MM.1S (cell line): ENCODE measurements at regions not wholly inside any gene's neighbourhood (a gene's known extent, or its start where the extent isn't known, plus 50 kb on each side); places are given as distances from the start of the nearest gene placed in this dataset.

Experiments
- DNase-seq: peaks from one replicate; pipeline ENCODE4 v3.0.0-alpha.2; 2015
- H2AFZ ChIP-seq: fragments of 300-600 bp; sonication (generic); 2 replicates; pipeline ENCODE4 v1.6.0; 2016; ENCODE audit warnings: antibody characterized with exemption, low read length
- H3F3A ChIP-seq: fragments of 300-600 bp; sonication (generic); 2 replicates; pipeline ENCODE4 v1.6.1; 2016; ENCODE audit warnings: mild to moderate bottlenecking, antibody characterized with exemption, low read length, moderate library complexity, mixed read lengths; ENCODE audit not compliant: insufficient read depth
- H3K27ac ChIP-seq: fragments of 300-600 bp; sonication (generic); 2 replicates; pipeline ENCODE4 v1.5.1; 2016; ENCODE audit warnings: mild to moderate bottlenecking, low read length
- H3K27me3 ChIP-seq: fragments of 300-600 bp; sonication (generic); replicated peaks from 2 replicates; pipeline ENCODE4 v1.6.0; 2016; ENCODE audit warnings: low read length; ENCODE audit not compliant: insufficient read depth
- H3K36me3 ChIP-seq: fragments of 300-600 bp; sonication (generic); replicated peaks from 2 replicates; pipeline ENCODE4 v1.6.1; 2016; ENCODE audit warnings: mild to moderate bottlenecking, low read length, mixed read lengths; ENCODE audit not compliant: insufficient read depth
- H3K4me1 ChIP-seq: fragments of 300-600 bp; sonication (generic); 2 replicates; pipeline ENCODE4 v1.6.1; 2016; ENCODE audit warnings: low read length, mixed read lengths
- H3K4me2 ChIP-seq: fragments of 300-600 bp; sonication (generic); 2 replicates; pipeline ENCODE4 v1.6.0; 2016; ENCODE audit warnings: low read depth, low read length
- H3K4me3 ChIP-seq: fragments of 300-600 bp; sonication (generic); 2 replicates; pipeline ENCODE4 v1.5.1; 2016; ENCODE audit warnings: low read length, mixed read lengths
- H3K79me2 ChIP-seq: fragments of 300-600 bp; sonication (generic); 2 replicates; pipeline ENCODE4 v1.6.1; 2016; ENCODE audit warnings: mixed run types, low read length, mixed read lengths
- H3K9ac ChIP-seq: fragments of 300-600 bp; sonication (generic); 2 replicates; pipeline ENCODE4 v1.6.1; 2016; ENCODE audit warnings: low read length, mixed read lengths
- H3K9me2 ChIP-seq: fragments of 300-600 bp; sonication (generic); replicated peaks from 2 replicates; pipeline ENCODE4 v1.6.1; 2016; ENCODE audit warnings: mild to moderate bottlenecking, low read length, mixed read lengths; ENCODE audit not compliant: insufficient read depth
- H3K9me3 ChIP-seq: fragments of 300-600 bp; sonication (generic); replicated peaks from 2 replicates; pipeline ENCODE4 v1.6.1; 2016; ENCODE audit warnings: mild to moderate bottlenecking, low read length, mixed read lengths; ENCODE audit not compliant: insufficient read depth
- H4K20me1 ChIP-seq: fragments of 300-600 bp; sonication (generic); 2 replicates; pipeline ENCODE4 v1.6.1; 2016; ENCODE audit warnings: mild to moderate bottlenecking, low read length, moderate library complexity, mixed read lengths; ENCODE audit not compliant: insufficient read depth
- EZH2 ChIP-seq: fragments of 300-600 bp; sonication (generic); optimal IDR thresholded peaks from 2 replicates; pipeline ENCODE3; 2017; ENCODE audit warnings: low read depth, mild to moderate bottlenecking, antibody characterized with exemption, low read length, mixed read lengths
- EZH2phosphoT487 ChIP-seq: fragments of 300-600 bp; sonication (generic); IDR thresholded peaks from 2 replicates; pipeline ENCODE4 v1.6.1; 2018; ENCODE audit warnings: antibody characterized with exemption, low read length
- TF ChIP-seq, protein P1 (sequence below): fragments of 300-600 bp; sonication (generic); IDR thresholded peaks from 2 replicates; pipeline ENCODE4 v1.5.1; 2016; ENCODE audit warnings: antibody characterized with exemption, low read length, mixed read lengths

DNA sequence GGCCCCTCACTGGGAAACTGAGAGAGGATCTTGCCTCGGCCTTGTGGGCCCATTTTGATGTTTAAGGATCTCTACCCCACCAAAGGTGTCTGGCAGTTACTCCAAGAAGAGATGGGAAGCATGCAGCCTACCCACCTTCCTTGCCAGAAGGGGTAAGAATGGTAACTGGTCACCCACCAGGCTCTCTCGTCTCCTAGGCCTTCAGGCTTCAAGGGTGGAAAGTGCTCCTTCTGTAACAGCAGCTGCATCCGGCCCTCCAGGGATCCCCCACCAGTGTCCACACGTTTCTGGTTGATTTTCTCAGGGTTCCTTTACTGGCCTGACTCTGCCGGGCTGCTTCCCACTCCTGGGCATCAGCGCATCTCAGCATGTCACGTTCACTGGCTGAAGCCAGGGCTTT lies 204.4 kb upstream of the IRX1 start:
- H3K4me2 ChIP-seq = no peak overlapping the region
- no peaks in the 10 kb centered on the region for H3F3A ChIP-seq
- no peak overlapping the region for H3K9ac ChIP-seq
- H3K27ac ChIP-seq = no peak overlapping the region
- no peaks in the 10 kb centered on the region for H3K9me2 ChIP-seq
- DNase-seq = no peak
- TF ChIP-seq, protein P1, sequence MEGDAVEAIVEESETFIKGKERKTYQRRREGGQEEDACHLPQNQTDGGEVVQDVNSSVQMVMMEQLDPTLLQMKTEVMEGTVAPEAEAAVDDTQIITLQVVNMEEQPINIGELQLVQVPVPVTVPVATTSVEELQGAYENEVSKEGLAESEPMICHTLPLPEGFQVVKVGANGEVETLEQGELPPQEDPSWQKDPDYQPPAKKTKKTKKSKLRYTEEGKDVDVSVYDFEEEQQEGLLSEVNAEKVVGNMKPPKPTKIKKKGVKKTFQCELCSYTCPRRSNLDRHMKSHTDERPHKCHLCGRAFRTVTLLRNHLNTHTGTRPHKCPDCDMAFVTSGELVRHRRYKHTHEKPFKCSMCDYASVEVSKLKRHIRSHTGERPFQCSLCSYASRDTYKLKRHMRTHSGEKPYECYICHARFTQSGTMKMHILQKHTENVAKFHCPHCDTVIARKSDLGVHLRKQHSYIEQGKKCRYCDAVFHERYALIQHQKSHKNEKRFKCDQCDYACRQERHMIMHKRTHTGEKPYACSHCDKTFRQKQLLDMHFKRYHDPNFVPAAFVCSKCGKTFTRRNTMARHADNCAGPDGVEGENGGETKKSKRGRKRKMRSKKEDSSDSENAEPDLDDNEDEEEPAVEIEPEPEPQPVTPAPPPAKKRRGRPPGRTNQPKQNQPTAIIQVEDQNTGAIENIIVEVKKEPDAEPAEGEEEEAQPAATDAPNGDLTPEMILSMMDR = no peak
- TF ChIP-seq EZH2 (no peak), EZH2phosphoT487 (no peak)
- no peaks in the 10 kb centered on the region for H3K79me2 ChIP-seq
- no peaks in the 10 kb centered on the region for H3K9me3 ChIP-seq
- H3K27me3 ChIP-seq = no peaks in the 10 kb centered on the region
- no peaks in the 10 kb centered on the region for H3K36me3 ChIP-seq
- H3K4me1 ChIP-seq = no peaks in the 10 kb centered on the region
- H2AFZ ChIP-seq = no peak overlapping the region
- H3K4me3 ChIP-seq = no peak overlapping the region
- no peaks in the 10 kb centered on the region for H4K20me1 ChIP-seq

DNA sequence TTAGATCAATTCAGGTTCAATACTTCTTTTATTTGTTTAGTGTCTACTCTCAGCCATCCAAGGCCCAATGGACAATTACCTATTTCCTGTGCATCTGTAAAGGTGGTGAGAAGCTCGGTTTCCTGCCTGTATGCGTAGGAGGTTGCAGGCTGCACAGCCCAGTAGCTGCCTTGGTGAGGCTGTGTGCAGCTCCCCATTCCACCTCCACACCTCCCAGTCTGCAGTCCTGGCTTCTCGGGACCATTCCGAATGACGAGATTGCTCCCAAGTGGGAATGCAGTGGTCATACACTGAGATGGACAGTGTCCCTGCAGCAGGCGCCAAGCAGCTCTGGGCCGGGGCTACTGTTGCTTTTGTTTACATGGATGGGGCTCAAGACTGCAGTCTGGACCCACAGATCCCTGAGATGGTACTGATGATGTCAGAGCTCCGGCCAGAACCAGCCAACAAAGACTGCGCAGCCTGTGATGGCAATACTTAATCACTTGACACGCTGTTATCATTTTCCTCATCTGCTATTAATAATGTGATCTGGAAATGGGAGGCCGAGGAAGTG lies 206.1 kb upstream of the IRX1 start:
- Histone ChIP-seq H3K9me3 (no peaks in the 10 kb centered on the region), H3K4me2 (no peak overlapping the region)

DNA sequence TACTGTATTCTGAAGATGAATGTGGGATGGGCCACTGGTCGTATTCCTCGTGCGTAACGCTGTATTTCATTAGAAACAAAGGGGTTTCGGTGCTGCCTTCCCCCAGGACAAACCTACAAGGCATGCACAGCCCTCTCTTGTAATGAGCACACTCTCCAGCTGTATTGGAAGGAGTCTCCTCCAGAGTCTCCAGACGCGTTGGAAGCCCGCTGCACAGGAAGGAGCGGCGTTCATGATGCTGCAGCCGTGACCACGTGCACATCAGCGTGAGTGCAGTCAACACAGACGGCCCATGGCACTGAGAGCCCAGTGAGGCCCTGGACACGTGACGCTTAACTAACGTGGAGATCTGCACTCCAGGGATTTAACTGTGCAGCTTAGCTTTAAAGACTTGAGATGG lies 209.0 kb upstream of the IRX1 start:
- no peak for TF ChIP-seq EZH2phosphoT487
- TF ChIP-seq, protein P1 = no peak
- no peak for TF ChIP-seq EZH2
- H3K4me2 ChIP-seq = no peak overlapping the region
- no peaks in the 10 kb centered on the region for H4K20me1 ChIP-seq

More for the DNA sequence above, 206.1 kb upstream of the IRX1 start:
- Histone ChIP-seq H3K27ac (no peak overlapping the region), H3K27me3 (no peaks in the 10 kb centered on the region), H3K36me3 (no peaks in the 10 kb centered on the region), H3K4me3 (no peak overlapping the region), H3K4me1 (no peaks in the 10 kb centered on the region), H3F3A (no peaks in the 10 kb centered on the region), H3K9ac (no peak overlapping the region), H2AFZ (no peak overlapping the region), H3K79me2 (no peaks in the 10 kb centered on the region), H4K20me1 (no peaks in the 10 kb centered on the region), H3K9me2 (no peaks in the 10 kb centered on the region)
- TF ChIP-seq EZH2 = no peak
- TF ChIP-seq EZH2phosphoT487 = no peak
- TF ChIP-seq, protein P1 = no peak
- DNase-seq = no peak

More for the DNA sequence above, 209.0 kb upstream of the IRX1 start:
- Histone ChIP-seq H3K27me3 (no peaks in the 10 kb centered on the region), H3K9ac (no peak overlapping the region), H3K4me3 (no peak overlapping the region), H3K4me1 (no peaks in the 10 kb centered on the region), H3K9me2 (no peaks in the 10 kb centered on the region), H3F3A (no peaks in the 10 kb centered on the region), H3K79me2 (no peaks in the 10 kb centered on the region), H3K27ac (no peak overlapping the region), H3K9me3 (no peaks in the 10 kb centered on the region), H2AFZ (no peak overlapping the region), H3K36me3 (no peaks in the 10 kb centered on the region)
- no peak for DNase-seq
